Left kidney (tissue), 1 donor: ENCODE measurements at regions not wholly inside any gene's neighbourhood (a gene's known extent, or its start where the extent isn't known, plus 50 kb on each side); places are given as distances from the start of the nearest gene placed in this dataset.

Experiments
- DNase-seq: peaks from one replicate; pipeline ENCODE4 v3.0.0-alpha.2; 2013

DNA sequence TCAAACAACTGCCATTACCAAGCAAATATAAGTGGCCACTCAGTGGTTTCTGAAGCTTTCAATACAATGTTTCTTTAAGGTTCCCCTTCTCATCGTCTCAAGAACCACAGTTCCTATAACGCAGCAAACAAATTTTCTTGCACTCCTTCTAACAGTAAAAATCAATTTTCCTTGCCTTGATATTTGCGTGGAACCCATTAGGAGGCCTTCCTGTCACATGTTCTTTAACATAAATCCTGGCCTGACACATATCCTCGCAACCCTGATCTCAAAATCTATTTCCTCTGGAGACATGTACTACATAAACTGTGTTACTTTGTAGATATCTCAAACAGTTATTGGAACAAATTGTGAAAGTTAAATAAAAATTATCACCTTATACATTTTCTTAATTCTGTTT, 65.9 kb upstream of the MANEA start:
- DNase-seq, result no peak

DNA sequence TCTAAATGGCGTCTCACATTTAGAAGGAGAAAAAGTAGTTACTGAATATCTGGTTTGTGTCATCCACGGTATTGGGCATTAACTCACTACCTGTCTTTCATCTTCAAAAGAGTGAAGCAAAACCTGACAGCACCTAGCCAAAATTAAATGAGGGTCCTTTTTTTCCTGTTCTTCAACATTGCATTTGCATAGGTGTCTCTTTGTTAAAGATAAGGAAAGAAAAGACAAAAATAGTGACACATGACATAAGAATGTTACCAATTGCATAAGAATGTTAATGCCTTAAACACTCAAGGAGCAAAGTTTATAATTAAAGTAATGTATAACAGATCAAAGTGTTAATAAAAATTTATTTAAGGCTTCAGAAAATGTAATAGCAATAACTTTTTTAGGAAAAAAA, 61.4 kb upstream of the MANEA start:
- no peak for DNase-seq

DNA sequence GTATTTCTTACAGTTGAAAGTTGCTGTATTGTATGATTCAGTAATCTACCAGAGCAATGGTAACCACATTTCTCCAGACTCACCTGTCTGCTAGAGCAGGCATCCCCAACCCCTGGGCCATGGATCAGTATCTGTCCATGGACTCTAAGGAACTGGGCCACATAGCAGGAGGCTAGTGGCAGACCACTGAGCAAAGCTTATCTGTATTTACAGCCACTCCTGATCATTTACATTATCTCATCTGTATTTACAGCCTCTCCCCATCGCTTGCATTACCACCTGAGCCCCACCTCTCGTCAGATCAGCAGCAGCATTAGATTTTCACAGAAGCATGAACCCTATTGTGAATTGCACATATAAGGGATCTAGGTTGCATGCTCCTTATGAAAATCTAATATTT, 60.3 kb upstream of the MANEA start:
- no peak for DNase-seq

DNA sequence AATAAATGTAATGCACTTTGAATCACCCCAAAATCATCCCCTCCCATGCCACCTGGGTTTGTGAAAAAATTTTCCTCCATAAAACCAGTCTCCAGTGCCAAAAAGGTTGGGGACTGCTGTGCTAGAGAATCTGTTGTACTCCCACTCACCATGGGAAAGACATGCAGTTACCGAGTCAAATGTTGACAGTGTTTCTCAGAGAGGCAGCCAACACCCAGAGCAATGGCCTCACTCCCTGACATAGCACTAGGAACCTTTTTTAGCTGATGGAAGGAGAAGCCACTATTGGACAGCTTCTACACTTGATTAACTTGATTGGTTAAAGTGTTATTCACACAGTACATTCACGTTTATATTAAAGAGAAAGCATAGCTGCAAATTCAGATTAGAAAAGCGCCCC, 59.8 kb upstream of the MANEA start:
- no peak for DNase-seq

DNA sequence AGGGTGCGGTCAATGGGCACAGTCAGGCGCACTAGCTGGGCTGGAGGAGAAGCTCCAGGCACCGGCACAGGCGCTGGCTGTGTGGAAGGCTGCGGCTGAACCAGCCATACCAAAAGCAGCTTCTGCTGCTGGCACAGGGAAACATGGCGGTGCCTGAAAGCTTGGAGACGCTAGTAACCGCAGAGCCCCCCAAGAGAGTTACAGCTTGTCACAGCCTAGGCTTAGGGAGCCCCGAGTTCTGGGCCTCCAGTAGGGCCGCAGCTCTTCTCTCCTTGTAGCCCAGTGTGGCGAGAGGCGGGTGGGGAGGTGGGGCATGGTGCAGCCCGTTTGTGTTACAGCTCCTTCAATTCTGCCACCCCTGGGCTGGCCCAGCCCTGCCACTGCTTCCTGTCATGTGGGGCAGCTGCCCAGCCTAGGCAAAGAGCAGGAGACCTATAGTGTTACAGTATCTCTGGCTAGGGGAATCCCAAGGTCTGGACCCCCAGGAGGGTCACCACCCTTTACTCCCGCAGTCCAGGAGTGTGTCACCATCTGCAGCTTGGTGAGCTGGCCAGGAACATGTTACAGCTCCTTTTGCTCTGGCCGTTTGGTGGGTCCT, 58.6 kb upstream of the MANEA start:
- no peak for DNase-seq

DNA sequence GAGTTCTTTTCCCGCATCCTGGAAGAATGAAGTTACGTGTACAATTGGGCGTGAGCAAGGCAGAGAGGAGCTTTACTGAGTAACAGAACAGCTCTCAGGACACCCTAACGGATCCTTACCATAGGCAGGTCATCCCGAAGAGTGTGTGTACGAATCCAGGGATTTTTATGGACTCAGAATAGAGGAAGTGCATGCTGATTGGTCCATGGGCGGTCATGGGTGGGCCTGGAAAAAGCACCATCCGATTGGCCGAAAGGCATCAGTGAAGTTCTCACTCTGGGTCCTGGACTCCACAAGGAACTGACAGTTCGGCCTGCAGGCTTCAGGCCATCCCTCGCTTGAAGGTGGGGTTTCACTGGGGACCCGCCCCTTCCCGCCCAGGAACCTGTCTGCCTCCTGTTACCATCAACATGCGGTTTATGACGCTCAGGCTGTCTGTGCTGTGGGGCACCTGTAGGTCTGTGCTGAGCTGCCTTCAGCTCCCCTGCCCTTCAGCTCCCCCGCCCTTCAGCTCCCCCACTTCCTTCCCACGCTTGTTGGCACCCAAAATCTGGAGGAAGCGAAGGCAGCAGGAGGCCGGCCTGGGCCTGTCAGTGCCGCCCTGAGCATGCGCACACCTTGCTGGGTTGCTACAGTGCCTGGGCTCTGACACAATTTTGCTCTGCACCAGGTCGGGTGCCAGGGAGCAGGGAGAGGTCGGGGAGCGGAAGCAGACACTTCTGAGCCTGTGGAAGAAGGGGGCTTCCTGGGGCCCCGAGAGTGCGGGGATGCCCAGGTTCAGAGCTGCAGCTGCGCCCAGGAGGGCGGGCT, 57.9 kb upstream of the MANEA start:
- DNase-seq, result no peak

DNA sequence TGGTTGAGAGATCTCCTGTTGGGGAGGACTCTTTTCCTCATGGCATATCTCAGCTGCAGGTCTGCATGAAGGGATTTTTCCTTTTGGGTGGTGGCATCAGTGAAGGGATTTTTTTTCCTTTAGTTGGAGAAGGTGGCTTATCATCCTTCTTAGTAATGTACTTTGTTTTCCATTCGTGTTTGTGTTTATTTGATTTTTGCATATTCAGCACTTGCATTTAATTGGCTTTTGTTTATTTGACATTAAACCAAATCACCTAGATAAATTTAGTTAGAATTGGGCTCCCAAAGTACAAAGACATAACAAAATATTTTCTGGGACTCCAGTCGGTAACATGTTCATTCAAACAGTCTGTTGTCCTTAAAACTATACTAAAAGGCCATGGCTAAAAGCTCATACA, 56.2 kb upstream of the MANEA start:
- no peak for DNase-seq
